Astrocyte (in vitro differentiated cells and primary cell): ENCODE measurements at regions not wholly inside any gene's neighbourhood (a gene's known extent, or its start where the extent isn't known, plus 50 kb on each side); places are given as distances from the start of the nearest gene placed in this dataset.

ENCODE experiments used
- DNase-seq: peaks from one replicate; pipeline ENCODE4 v3.0.0-alpha.2; 2010; ENCODE audit warnings: low read depth
- FAIRE-seq: peaks from 2 replicates; lab custom pipeline; 2011; peaks lifted over from hg19 to GRCh38; lab: Jason Lieb, UNC
- H2AFZ ChIP-seq: 2 replicates; pipeline ENCODE4 v1.6.0; 2012; ENCODE audit warnings: low read depth, low read length, inconsistent platforms
- H3K27ac ChIP-seq: 2 replicates; pipeline ENCODE4 v1.5.1; 2011; ENCODE audit warnings: low read depth, low read length, inconsistent platforms
- H3K27me3 ChIP-seq: 2 replicates; pipeline ENCODE4 v1.6.0; 2011; ENCODE audit warnings: low read length, inconsistent platforms; ENCODE audit not compliant: insufficient read depth
- H3K36me3 ChIP-seq: 2 replicates; pipeline ENCODE4 v1.5.1; 2011; ENCODE audit warnings: low read length, inconsistent platforms; ENCODE audit not compliant: insufficient read depth
- H3K4me1 ChIP-seq: 2 replicates; pipeline ENCODE4 v1.5.1; 2011; ENCODE audit warnings: low read length, inconsistent platforms; ENCODE audit not compliant: insufficient read depth
- H3K4me2 ChIP-seq: 2 replicates; pipeline ENCODE4 v1.6.0; 2012; ENCODE audit warnings: low read length, inconsistent platforms
- H3K4me3 ChIP-seq: 2 replicates; pipeline ENCODE4 v1.5.1; 2011; ENCODE audit warnings: low read depth, mild to moderate bottlenecking, low read length, inconsistent platforms; ENCODE audit not compliant: insufficient read depth
- H3K79me2 ChIP-seq: 2 replicates; pipeline ENCODE4 v1.6.0; 2012; ENCODE audit warnings: mild to moderate bottlenecking, low read length, inconsistent platforms; ENCODE audit not compliant: insufficient read depth
- H3K9ac ChIP-seq: 2 replicates; pipeline ENCODE4 v1.6.0; 2012; ENCODE audit warnings: mild to moderate bottlenecking, low read length, inconsistent platforms
- H3K9me3 ChIP-seq: 2 replicates; pipeline ENCODE4 v1.5.1; 2012; ENCODE audit warnings: low read depth, mild to moderate bottlenecking, low read length, inconsistent platforms; ENCODE audit not compliant: insufficient read depth
- H4K20me1 ChIP-seq: 2 replicates; pipeline ENCODE4 v1.6.0; 2012; ENCODE audit warnings: low read length, inconsistent platforms; ENCODE audit not compliant: insufficient read depth
- H3K27ac Mint-ChIP-seq: one replicate; pipeline ENCODE4 v1.8.0; 2021; ENCODE audit warnings: mild to moderate bottlenecking, mixed read lengths; ENCODE audit not compliant: unreplicated experiment
- H3K27me3 Mint-ChIP-seq: one replicate; pipeline ENCODE4 v1.8.0; 2021; ENCODE audit warnings: low read depth, mixed read lengths; ENCODE audit not compliant: unreplicated experiment
- H3K36me3 Mint-ChIP-seq: one replicate; pipeline ENCODE4 v1.8.0; 2021; ENCODE audit warnings: low read depth, mixed read lengths; ENCODE audit not compliant: unreplicated experiment
- H3K4me1 Mint-ChIP-seq: one replicate; pipeline ENCODE4 v1.8.0; 2021; ENCODE audit warnings: low read depth, mixed read lengths; ENCODE audit not compliant: unreplicated experiment
- H3K4me3 Mint-ChIP-seq: one replicate; pipeline ENCODE4 v1.8.0; 2021; ENCODE audit warnings: mild to moderate bottlenecking, moderate library complexity, mixed read lengths; ENCODE audit not compliant: unreplicated experiment
- H3K9me3 Mint-ChIP-seq: one replicate; pipeline ENCODE4 v1.8.0; 2021; ENCODE audit warnings: mild to moderate bottlenecking, mixed read lengths; ENCODE audit not compliant: unreplicated experiment
- EZH2 ChIP-seq: IDR thresholded peaks from 2 replicates; pipeline ENCODE4 v1.6.1; 2012; ENCODE audit warnings: mild to moderate bottlenecking, low read length, inconsistent platforms; ENCODE audit not compliant: insufficient read depth
- TF ChIP-seq, protein P1 (sequence below): IDR thresholded peaks from 2 replicates; pipeline ENCODE4 v1.5.1; 2011; ENCODE audit warnings: low read depth, mild to moderate bottlenecking, inconsistent platforms, low read length, moderate library complexity; ENCODE audit not compliant: insufficient read depth

DNA sequence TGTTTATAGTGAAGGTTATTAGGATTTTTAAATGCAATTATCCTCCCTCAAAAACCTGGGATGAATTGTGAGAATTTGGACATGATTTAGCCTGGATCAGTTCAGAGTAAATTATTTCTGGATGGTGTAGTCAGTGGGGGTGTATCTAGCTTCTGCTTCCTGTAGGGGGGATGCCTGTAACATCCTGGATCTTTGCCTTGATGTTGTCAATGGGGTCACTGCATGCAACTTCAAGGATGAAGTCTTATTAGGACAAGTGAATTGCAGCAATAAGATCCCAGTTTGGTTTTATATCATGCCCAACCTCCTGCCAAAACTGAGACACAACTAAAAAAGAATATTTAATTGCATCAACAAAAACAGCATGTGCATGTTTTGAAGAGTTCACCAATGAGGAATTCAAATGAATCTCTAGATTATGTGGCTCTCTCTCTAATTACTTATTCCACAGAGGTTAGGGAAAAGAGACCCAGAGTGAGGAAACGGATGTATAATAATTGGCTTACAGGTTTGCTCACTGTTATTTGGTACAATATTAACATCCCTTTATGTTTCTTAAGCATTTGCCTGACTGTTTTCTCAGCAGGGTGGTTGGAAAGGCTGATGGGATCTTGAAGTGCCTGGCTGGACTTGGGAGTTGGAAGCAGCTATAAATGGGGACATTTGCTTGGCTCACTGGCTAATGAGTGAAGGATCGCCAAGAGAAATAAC, 159.8 kb downstream of the HS3ST3B1 start:
- no peaks in the 10 kb centered on the region for H4K20me1 ChIP-seq
- no peaks in the 10 kb centered on the region for H3K4me1 ChIP-seq
- Mint-ChIP-seq H3K27ac (no peak overlapping the region), H3K36me3 (no peaks in the 10 kb centered on the region), H3K27me3 (peaks cover 1% of the 10 kb centered on the region), H3K9me3 (peaks cover 5% of the 10 kb centered on the region), H3K4me3 (no peak overlapping the region), H3K4me1 (no peaks in the 10 kb centered on the region)
- no peaks in the 10 kb centered on the region for H3K79me2 ChIP-seq
- no peak overlapping the region for H3K4me2 ChIP-seq
- H3K27ac ChIP-seq: no peak overlapping the region
- H3K27me3 ChIP-seq: no peaks in the 10 kb centered on the region
- no peak overlapping the region for H2AFZ ChIP-seq
- no peak for TF ChIP-seq EZH2
- TF ChIP-seq, protein P1, sequence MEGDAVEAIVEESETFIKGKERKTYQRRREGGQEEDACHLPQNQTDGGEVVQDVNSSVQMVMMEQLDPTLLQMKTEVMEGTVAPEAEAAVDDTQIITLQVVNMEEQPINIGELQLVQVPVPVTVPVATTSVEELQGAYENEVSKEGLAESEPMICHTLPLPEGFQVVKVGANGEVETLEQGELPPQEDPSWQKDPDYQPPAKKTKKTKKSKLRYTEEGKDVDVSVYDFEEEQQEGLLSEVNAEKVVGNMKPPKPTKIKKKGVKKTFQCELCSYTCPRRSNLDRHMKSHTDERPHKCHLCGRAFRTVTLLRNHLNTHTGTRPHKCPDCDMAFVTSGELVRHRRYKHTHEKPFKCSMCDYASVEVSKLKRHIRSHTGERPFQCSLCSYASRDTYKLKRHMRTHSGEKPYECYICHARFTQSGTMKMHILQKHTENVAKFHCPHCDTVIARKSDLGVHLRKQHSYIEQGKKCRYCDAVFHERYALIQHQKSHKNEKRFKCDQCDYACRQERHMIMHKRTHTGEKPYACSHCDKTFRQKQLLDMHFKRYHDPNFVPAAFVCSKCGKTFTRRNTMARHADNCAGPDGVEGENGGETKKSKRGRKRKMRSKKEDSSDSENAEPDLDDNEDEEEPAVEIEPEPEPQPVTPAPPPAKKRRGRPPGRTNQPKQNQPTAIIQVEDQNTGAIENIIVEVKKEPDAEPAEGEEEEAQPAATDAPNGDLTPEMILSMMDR: no peak
- no peak for FAIRE-seq
- H3K9me3 ChIP-seq: no peaks in the 10 kb centered on the region
- no peak overlapping the region for H3K9ac ChIP-seq
- H3K36me3 ChIP-seq: no peaks in the 10 kb centered on the region
- no peak overlapping the region for H3K4me3 ChIP-seq
- no peak for DNase-seq

- no peak for TF ChIP-seq EZH2
- TF ChIP-seq, protein P1: no peak
These were observed 159.1 kb downstream of the HS3ST3B1 start for GRCh38 chr17:14459955-14460354.

GRCh38 chr17:14458724-14459123, 157.8 kb downstream of the HS3ST3B1 start:
- H3K4me3 Mint-ChIP-seq: no peak overlapping the region
- Histone ChIP-seq H3K4me1 (no peaks in the 10 kb centered on the region), H3K36me3 (no peaks in the 10 kb centered on the region), H2AFZ (no peak overlapping the region), H3K27ac (no peak overlapping the region), H4K20me1 (no peaks in the 10 kb centered on the region), H3K4me3 (no peak overlapping the region), H3K27me3 (no peaks in the 10 kb centered on the region), H3K9ac (no peak overlapping the region), H3K79me2 (no peaks in the 10 kb centered on the region), H3K4me2 (no peak overlapping the region), H3K9me3 (no peaks in the 10 kb centered on the region)
- no peak overlapping the region for H3K27ac Mint-ChIP-seq
- no peak for FAIRE-seq
- H3K27me3 Mint-ChIP-seq: peaks cover 1% of the 10 kb centered on the region
- no peak for TF ChIP-seq EZH2
- TF ChIP-seq, protein P1: no peak
- no peak for DNase-seq
- H3K36me3 Mint-ChIP-seq: no peaks in the 10 kb centered on the region
- peaks cover 5% of the 10 kb centered on the region for H3K9me3 Mint-ChIP-seq
- H3K4me1 Mint-ChIP-seq: no peaks in the 10 kb centered on the region

More at GRCh38 chr17:14459955-14460354, 159.1 kb downstream of the HS3ST3B1 start:
- peaks cover 5% of the 10 kb centered on the region for H3K9me3 Mint-ChIP-seq
- no peaks in the 10 kb centered on the region for H3K36me3 Mint-ChIP-seq
- DNase-seq (no peak), FAIRE-seq (no peak)
- no peaks in the 10 kb centered on the region for H3K4me1 ChIP-seq
- H3K27ac Mint-ChIP-seq: no peak overlapping the region
- no peak overlapping the region for H2AFZ ChIP-seq
- no peak overlapping the region for H3K27ac ChIP-seq
- no peak overlapping the region for H3K4me2 ChIP-seq
- H3K79me2 ChIP-seq: no peaks in the 10 kb centered on the region
- H3K4me3 ChIP-seq: no peak overlapping the region
- H3K9ac ChIP-seq: no peak overlapping the region
- no peaks in the 10 kb centered on the region for H3K4me1 Mint-ChIP-seq
- peaks cover 1% of the 10 kb centered on the region for H3K27me3 Mint-ChIP-seq
- H3K27me3 ChIP-seq: no peaks in the 10 kb centered on the region
- no peak overlapping the region for H3K4me3 Mint-ChIP-seq
- H3K36me3 ChIP-seq: no peaks in the 10 kb centered on the region
- no peaks in the 10 kb centered on the region for H4K20me1 ChIP-seq
- H3K9me3 ChIP-seq: no peaks in the 10 kb centered on the region
